Panc1 (cell line): ENCODE measurements at regions not wholly inside any gene's neighbourhood (a gene's known extent, or its start where the extent isn't known, plus 50 kb on each side); places are given as distances from the start of the nearest gene placed in this dataset.

Experiments used
- ATAC-seq: fragments of 200-7000 bp; cut with Tn5 transposase; 2 replicates; pipeline ENCODE4 v1.9.1; 2020; ENCODE audit warnings: mild to moderate bottlenecking, moderate library complexity
- BruUV-seq: library from RNA; stranded (reverse); fragments of 400-500 nt; replicated peaks from 2 replicates; lab custom pipeline; 2021; lab: Mats Ljungman, UMichigan
- CTCF ChIA-PET: fragments of 300-600 bp; sonication (Branson Sonifier 250); formaldehyde crosslinking; loops from one replicate; lab custom pipeline; 2022; ENCODE audit warnings: antibody characterized with exemption; lab: Charles Lee
- POLR2A ChIA-PET: fragments of 300-600 bp; sonication (Branson Sonifier 250); formaldehyde crosslinking; loops from one replicate; lab custom pipeline; 2022; ENCODE audit warnings: antibody characterized with exemption; lab: Charles Lee
- DNase-seq: peaks from one replicate; pipeline ENCODE4 v3.0.0-alpha.2; 2010; ENCODE audit warnings: low read depth, low spot score
- H3K27ac ChIP-seq: 2 replicates; pipeline ENCODE4 v1.5.1; 2011; ENCODE audit warnings: mild to moderate bottlenecking, low read length, inconsistent platforms
- H3K27me3 ChIP-seq: fragments of 200-500 bp; sonication (Bioruptor generic); 2 replicates; pipeline ENCODE4 v1.6.0; 2014; ENCODE audit warnings: low read length, inconsistent platforms; ENCODE audit not compliant: control insufficient read depth, insufficient read depth
- H3K36me3 ChIP-seq: fragments of 200-500 bp; sonication (Bioruptor generic); 2 replicates; pipeline ENCODE4 v1.5.1; 2014; ENCODE audit warnings: inconsistent platforms, mild to moderate bottlenecking, low read length, moderate library complexity; ENCODE audit not compliant: control insufficient read depth, insufficient read depth
- H3K4me1 ChIP-seq: 2 replicates; pipeline ENCODE4 v1.5.1; 2011; ENCODE audit warnings: inconsistent platforms, mild to moderate bottlenecking, low read length, moderate library complexity; ENCODE audit not compliant: control insufficient read depth, insufficient read depth
- H3K4me3 ChIP-seq, 2 experiments: 2 replicates each; pipeline ENCODE4 v1.5.1; 2011 to 2012; ENCODE audit warnings: low read depth in 2 of 2, low read length in 2 of 2, mild to moderate bottlenecking in 2 of 2, inconsistent platforms in 1 of 2, moderate library complexity in 1 of 2
- H3K9me3 ChIP-seq: fragments of 200-500 bp; sonication (Bioruptor generic); 2 replicates; pipeline ENCODE4 v1.5.1; 2014; ENCODE audit warnings: low read depth, mild to moderate bottlenecking, inconsistent platforms, low read length, moderate library complexity; ENCODE audit not compliant: control insufficient read depth, insufficient read depth
- CTCF ChIP-seq: fragments of 450-650 bp; IDR thresholded peaks from 2 replicates; pipeline ENCODE4 v1.5.1; 2017; ENCODE audit warnings: mild to moderate bottlenecking
- POLR2AphosphoS5 ChIP-seq: IDR thresholded peaks from 2 replicates; pipeline ENCODE4 v1.6.1; 2012; ENCODE audit warnings: mild to moderate bottlenecking, low read depth, low read length, moderate library complexity
- SIN3A ChIP-seq: IDR thresholded peaks from 2 replicates; pipeline ENCODE4 v1.6.1; 2012; ENCODE audit warnings: low read depth, mild to moderate bottlenecking, low read length, moderate library complexity, borderline replicate concordance; ENCODE audit not compliant: insufficient read depth
- TCF7L2 ChIP-seq: IDR thresholded peaks from 2 replicates; pipeline ENCODE4 v1.6.1; 2011; ENCODE audit warnings: mild to moderate bottlenecking, low read depth, low read length, inconsistent platforms
- in situ Hi-C: cut with HindIII; loops from 2 replicates; pipeline ENCODE4 v1.10.0; 2016; ENCODE audit warnings: low sequenced_read_pairs, low pct_unique_long_range_greater_than_20kb
- intact Hi-C: fragments of 100-400 bp; cut with micrococcal nuclease; formaldehyde crosslinking; loops from one replicate; pipeline ENCODE4 v1.10.0; 2022; ENCODE audit not compliant: unreplicated experiment
- TF ChIP-seq, protein P1 (sequence below), 2 experiments: IDR thresholded peaks; 2 replicates each; pipeline ENCODE4 v1.6.1; 2011 to 2012; ENCODE audit warnings: low read depth in 2 of 2, control low read depth in 1 of 2, low read length in 1 of 2, mild to moderate bottlenecking in 1 of 2, moderate library complexity in 1 of 2; ENCODE audit not compliant: insufficient read depth in 1 of 2

DNA sequence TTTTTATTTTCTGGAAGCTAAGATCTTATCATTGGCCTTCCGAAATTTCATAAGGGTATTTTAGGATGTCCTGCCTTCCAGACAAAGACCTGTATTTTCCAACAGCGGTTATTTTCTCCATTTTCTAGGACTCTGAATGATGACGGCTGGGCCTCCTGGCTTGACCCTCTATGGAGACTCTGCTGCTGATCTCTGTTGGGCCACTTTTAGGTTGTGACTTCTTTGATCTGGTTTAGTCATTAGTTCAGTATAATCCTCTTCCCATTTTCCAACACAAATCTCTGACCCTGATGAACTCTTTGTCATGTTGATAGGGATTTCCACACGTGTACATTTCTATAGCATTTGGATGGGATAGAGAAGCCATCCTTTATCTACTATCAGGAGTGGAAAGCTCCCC lies 93.7 kb downstream of the HS1BP3 start:
- in situ Hi-C loops, result no loop called here
- Histone ChIP-seq H3K9me3 (no peaks in the 10 kb centered on the region), H3K4me3 (no peak overlapping the region), H3K4me1 (no peaks in the 10 kb centered on the region), H3K27ac (no peak overlapping the region), H3K36me3 (no peaks in the 10 kb centered on the region), H3K27me3 (no peaks in the 10 kb centered on the region)
- CTCF ChIA-PET, result no interaction called here
- TF ChIP-seq, protein P1, sequence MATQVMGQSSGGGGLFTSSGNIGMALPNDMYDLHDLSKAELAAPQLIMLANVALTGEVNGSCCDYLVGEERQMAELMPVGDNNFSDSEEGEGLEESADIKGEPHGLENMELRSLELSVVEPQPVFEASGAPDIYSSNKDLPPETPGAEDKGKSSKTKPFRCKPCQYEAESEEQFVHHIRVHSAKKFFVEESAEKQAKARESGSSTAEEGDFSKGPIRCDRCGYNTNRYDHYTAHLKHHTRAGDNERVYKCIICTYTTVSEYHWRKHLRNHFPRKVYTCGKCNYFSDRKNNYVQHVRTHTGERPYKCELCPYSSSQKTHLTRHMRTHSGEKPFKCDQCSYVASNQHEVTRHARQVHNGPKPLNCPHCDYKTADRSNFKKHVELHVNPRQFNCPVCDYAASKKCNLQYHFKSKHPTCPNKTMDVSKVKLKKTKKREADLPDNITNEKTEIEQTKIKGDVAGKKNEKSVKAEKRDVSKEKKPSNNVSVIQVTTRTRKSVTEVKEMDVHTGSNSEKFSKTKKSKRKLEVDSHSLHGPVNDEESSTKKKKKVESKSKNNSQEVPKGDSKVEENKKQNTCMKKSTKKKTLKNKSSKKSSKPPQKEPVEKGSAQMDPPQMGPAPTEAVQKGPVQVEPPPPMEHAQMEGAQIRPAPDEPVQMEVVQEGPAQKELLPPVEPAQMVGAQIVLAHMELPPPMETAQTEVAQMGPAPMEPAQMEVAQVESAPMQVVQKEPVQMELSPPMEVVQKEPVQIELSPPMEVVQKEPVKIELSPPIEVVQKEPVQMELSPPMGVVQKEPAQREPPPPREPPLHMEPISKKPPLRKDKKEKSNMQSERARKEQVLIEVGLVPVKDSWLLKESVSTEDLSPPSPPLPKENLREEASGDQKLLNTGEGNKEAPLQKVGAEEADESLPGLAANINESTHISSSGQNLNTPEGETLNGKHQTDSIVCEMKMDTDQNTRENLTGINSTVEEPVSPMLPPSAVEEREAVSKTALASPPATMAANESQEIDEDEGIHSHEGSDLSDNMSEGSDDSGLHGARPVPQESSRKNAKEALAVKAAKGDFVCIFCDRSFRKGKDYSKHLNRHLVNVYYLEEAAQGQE (IDR thresholded peaks at IDR 0.05; ENCODE audit: insufficient read depth in 1 of 2, low read depth in 2 of 2, low read length in 1 of 2), result no peak
- no peak for TF ChIP-seq TCF7L2
- TF ChIP-seq POLR2AphosphoS5, result no peak
- TF ChIP-seq CTCF, result no peak
- no peak for TF ChIP-seq SIN3A
- POLR2A ChIA-PET, result no interaction called here
- intact Hi-C loops, result no loop called here
- DNase-seq, result no peak
- ATAC-seq, result no peak
- BruUV-seq, result no TSS peak

DNA sequence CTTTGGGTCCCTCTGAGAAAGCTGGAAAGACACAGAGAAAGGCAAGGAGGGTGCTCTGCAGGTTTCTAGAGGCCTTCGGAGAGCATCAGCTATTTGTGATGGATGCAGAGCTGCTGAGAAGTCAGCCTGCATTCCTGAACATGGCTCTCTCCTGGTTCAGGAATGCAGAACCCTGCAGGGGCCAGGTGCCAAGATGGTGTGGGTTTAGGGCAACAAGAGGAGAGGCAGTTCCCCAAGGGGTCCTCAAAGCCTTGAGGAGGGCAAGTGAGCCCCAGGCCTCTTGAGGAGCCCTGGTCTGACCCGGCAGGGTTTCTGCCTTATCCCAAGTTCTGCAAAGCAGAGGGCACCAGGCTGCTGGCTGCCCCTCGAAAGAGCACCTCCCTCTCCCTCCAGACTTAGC lies 93.3 kb downstream of the HS1BP3 start:
- BruUV-seq, result no TSS peak
- Histone ChIP-seq H3K36me3 (no peaks in the 10 kb centered on the region), H3K4me3 (no peak overlapping the region), H3K27ac (no peak overlapping the region), H3K27me3 (no peaks in the 10 kb centered on the region), H3K4me1 (no peaks in the 10 kb centered on the region), H3K9me3 (no peaks in the 10 kb centered on the region)
- ATAC-seq, result no peak
- TF ChIP-seq POLR2AphosphoS5, result no peak
- TF ChIP-seq SIN3A, result no peak
- TF ChIP-seq CTCF, result no peak
- TF ChIP-seq, protein P1 (IDR thresholded peaks at IDR 0.05; ENCODE audit: insufficient read depth in 1 of 2, low read depth in 2 of 2, low read length in 1 of 2), result no peak
- no peak for TF ChIP-seq TCF7L2
- in situ Hi-C loops, result no loop called here
- DNase-seq, result no peak
- CTCF ChIA-PET, result no interaction called here
- intact Hi-C loops, result no loop called here
- POLR2A ChIA-PET, result no interaction called here
